HepG2 (cell line): ENCODE measurements at regions not wholly inside any gene's neighbourhood (a gene's known extent, or its start where the extent isn't known, plus 50 kb on each side); places are given as distances from the start of the nearest gene placed in this dataset.

Experiments used
- CERS6 ChIP-seq: sonication (generic); formaldehyde crosslinking; IDR thresholded peaks from 2 replicates; pipeline ENCODE4 v1.5.0; 2020; ENCODE audit warnings: missing genetic modification reagents
- CTCF ChIP-seq: sonication (generic); formaldehyde crosslinking; IDR thresholded peaks from 2 replicates; pipeline ENCODE4 v1.5.0; 2020; ENCODE audit warnings: mild to moderate bottlenecking, missing genetic modification reagents, moderate library complexity
- EP300 ChIP-seq, 3 experiments: sonication (generic) in 1 of 3; formaldehyde crosslinking in 1 of 3; IDR thresholded peaks; 2 replicates each; pipeline versions ENCODE4 v1.5.1 to v1.6.1; 2011 to 2020; ENCODE audit warnings: low read depth in 2 of 3, low read length in 2 of 3, borderline replicate concordance in 1 of 3, improper control_type of control experiment in 1 of 3, mild to moderate bottlenecking in 1 of 3, missing genetic modification reagents in 1 of 3, moderate library complexity in 1 of 3
- FLYWCH1 ChIP-seq: sonication (generic); formaldehyde crosslinking; IDR thresholded peaks from 2 replicates; pipeline ENCODE4 v1.8.1; 2023; ENCODE audit warnings: mild to moderate bottlenecking, missing genetic modification reagents
- FOSL2 ChIP-seq: sonication (generic); formaldehyde crosslinking; IDR thresholded peaks from 2 replicates; pipeline ENCODE4 v1.4.0; 2020; ENCODE audit warnings: missing genetic modification reagents
- GTF2F1 ChIP-seq: fragments of 150-350 bp; IDR thresholded peaks from 2 replicates; pipeline ENCODE4 v1.6.1; 2014; ENCODE audit warnings: low read length
- IRF2 ChIP-seq: IDR thresholded peaks from 2 replicates; pipeline ENCODE4 v1.6.1; 2018; ENCODE audit warnings: missing genetic modification reagents, missing compliant biosample characterization
- PBX3 ChIP-seq: sonication (generic); formaldehyde crosslinking; IDR thresholded peaks from 2 replicates; pipeline ENCODE4 v1.8.1; 2023; ENCODE audit warnings: missing genetic modification reagents, inconsistent platforms, borderline replicate concordance
- TCF12 ChIP-seq, 2 experiments: fragments of 450-650 bp in 1 of 2; sonication (generic) in 1 of 2; formaldehyde crosslinking in 1 of 2; IDR thresholded peaks; 2 replicates each; pipeline versions ENCODE4 v1.6.1 to v1.8.0; 2017 to 2022; ENCODE audit warnings: antibody characterized with exemption in 1 of 2, mild to moderate bottlenecking in 1 of 2, missing genetic modification reagents in 1 of 2, moderate library complexity in 1 of 2
- XRCC5 ChIP-seq: fragments of 200-400 bp; formaldehyde crosslinking; optimal IDR thresholded peaks from 2 replicates; pipeline ENCODE3; 2017; ENCODE audit warnings: mild to moderate bottlenecking, low read length
- ZC3H4 ChIP-seq: sonication (generic); formaldehyde crosslinking; IDR thresholded peaks from 2 replicates; pipeline ENCODE4 v1.4.0; 2020; ENCODE audit warnings: missing genetic modification reagents, borderline replicate concordance
- ZMAT3 ChIP-seq: sonication (generic); formaldehyde crosslinking; conservative IDR thresholded peaks from 2 replicates; pipeline ENCODE4 v1.7.0; 2021; ENCODE audit warnings: missing genetic modification reagents
- ZNF224 ChIP-seq: sonication (generic); formaldehyde crosslinking; IDR thresholded peaks from 2 replicates; pipeline ENCODE4 v1.5.0; 2020; ENCODE audit warnings: mild to moderate bottlenecking, missing genetic modification reagents
- ZNF274 ChIP-seq: sonication (generic); formaldehyde crosslinking; IDR thresholded peaks from 2 replicates; pipeline ENCODE4 v1.5.1; 2020; ENCODE audit warnings: mild to moderate bottlenecking, missing genetic modification reagents

GRCh38 chr10:3428826-3429225 lies 256.2 kb upstream of the PITRM1 start:
- TF ChIP-seq GTF2F1 (no peak), PBX3 (no peak), FLYWCH1 (no peak), XRCC5 (no peak), FOSL2 (CRISPR knock-in tag) (no peak), CTCF (CRISPR knock-in tag) (no peak), TCF12 (IDR thresholded peaks at IDR 0.05) (no peak), TCF12 (CRISPR knock-in tag; IDR thresholded peaks at IDR 0.05) (no peak), ZNF224 (no peak), CERS6 (no peak), ZMAT3 (CRISPR knock-in tag) (no peak), ZC3H4 (no peak), EP300 (IDR thresholded peaks at IDR 0.05; ENCODE audit: low read depth in 2 of 2, low read length in 2 of 2) (no peak), EP300 (CRISPR knock-in tag; IDR thresholded peaks at IDR 0.05; ENCODE audit: borderline replicate concordance) (no peak), ZNF274 (CRISPR knock-in tag) (no peak), IRF2 (CRISPR knock-in tag) (no peak)
